ENCODE measurements at regions not wholly inside any gene's neighbourhood (a gene's known extent, or its start where the extent isn't known, plus 50 kb on each side); places are given as distances from the start of the nearest gene placed in this dataset.

- TF ChIP-seq CTCF (IDR thresholded peaks at IDR 0.05) (no peak), ZFX (IDR thresholded peaks at IDR 0.05; ENCODE audit: borderline replicate concordance) (no peak)
Measured at GRCh38 chr1:201721082-201722049, 107.6 kb upstream of the IPO9 start.

Measured in 22Rv1 (cell line).